Lung (tissue), 11 donors: ENCODE measurements at regions not wholly inside any gene's neighbourhood (a gene's known extent, or its start where the extent isn't known, plus 50 kb on each side); places are given as distances from the start of the nearest gene placed in this dataset.
"Not testable (repeated sequence)": the region's sequence is repeated elsewhere in the genome, so short reads cannot be mapped to it uniquely, and the experiment has no call there.

Experiments used
- ATAC-seq: fragments of 200-7000 bp; cut with Tn5 transposase; one replicate; pipeline ENCODE4 v1.9.1; 2020; ENCODE audit warnings: moderate number of reproducible peaks; ENCODE audit not compliant: insufficient read depth, low FRiP score
- DNase-seq, 3 donors: peaks; one replicate each; pipeline ENCODE4 v3.0.0-alpha.2; 2013 to 2017
- H3K27ac ChIP-seq, 2 donors: one replicate each; pipeline ENCODE4 v1.5.1; 2013; ENCODE audit warnings: mild to moderate bottlenecking in 2 of 2, moderate library complexity in 2 of 2, control low read depth in 1 of 2, inconsistent platforms in 1 of 2, low read depth in 1 of 2, low read length in 1 of 2
- H3K27me3 ChIP-seq, 3 donors: one replicate each; pipeline ENCODE4 v1.5.1; 2013; ENCODE audit warnings: low read length in 2 of 3; ENCODE audit not compliant: control insufficient read depth in 3 of 3, insufficient read depth in 3 of 3
- H3K36me3 ChIP-seq, 4 donors: one replicate each; pipeline ENCODE4 v1.5.1; 2013; ENCODE audit warnings: low read length in 4 of 4, mild to moderate bottlenecking in 1 of 4, moderate library complexity in 1 of 4; ENCODE audit not compliant: control insufficient read depth in 4 of 4, insufficient read depth in 4 of 4
- H3K4me1 ChIP-seq, 5 donors: one replicate each; pipeline ENCODE4 v1.5.1; 2013; ENCODE audit warnings: low read length in 5 of 5, mild to moderate bottlenecking in 2 of 5, moderate library complexity in 1 of 5; ENCODE audit not compliant: control insufficient read depth in 5 of 5, insufficient read depth in 5 of 5
- H3K4me3 ChIP-seq: one replicate; pipeline ENCODE4 v1.5.1; 2013; ENCODE audit warnings: mild to moderate bottlenecking, control low read depth, moderate library complexity
- H3K9ac ChIP-seq, 2 donors: one replicate each; pipeline ENCODE4 v1.5.1; 2013; ENCODE audit warnings: low read length in 2 of 2, control low read depth in 1 of 2; ENCODE audit not compliant: insufficient read depth in 1 of 2
- H3K9me3 ChIP-seq, 4 donors: one replicate each; pipeline ENCODE4 v1.5.1; 2013; ENCODE audit warnings: low read length in 3 of 4, mild to moderate bottlenecking in 1 of 4, moderate library complexity in 1 of 4; ENCODE audit not compliant: control insufficient read depth in 4 of 4, insufficient read depth in 3 of 4
- WGBS, 2 donors: extraction: QIAGEN DNeasy Blood & Tissue Kit; methylation state at CpG; one replicate each; pipeline ENCODE4 v1.1.7; 2013; 5-methylcytosine and 5-hydroxymethylcytosine counted together
- TF ChIP-seq, protein P1 (sequence below): IDR thresholded peaks from 2 replicates; pipeline ENCODE4 v1.5.1; 2012; ENCODE audit warnings: mild to moderate bottlenecking; ENCODE audit errors: control extremely low read depth, extremely low read depth
- donor health status: control.
- donor health status: control.
- donor health status: Bipolar disorder and iron deficiency.
- donor health status: healthy.
- donor health status: DM: yes; HTN: yes; CAD: no.

DNA sequence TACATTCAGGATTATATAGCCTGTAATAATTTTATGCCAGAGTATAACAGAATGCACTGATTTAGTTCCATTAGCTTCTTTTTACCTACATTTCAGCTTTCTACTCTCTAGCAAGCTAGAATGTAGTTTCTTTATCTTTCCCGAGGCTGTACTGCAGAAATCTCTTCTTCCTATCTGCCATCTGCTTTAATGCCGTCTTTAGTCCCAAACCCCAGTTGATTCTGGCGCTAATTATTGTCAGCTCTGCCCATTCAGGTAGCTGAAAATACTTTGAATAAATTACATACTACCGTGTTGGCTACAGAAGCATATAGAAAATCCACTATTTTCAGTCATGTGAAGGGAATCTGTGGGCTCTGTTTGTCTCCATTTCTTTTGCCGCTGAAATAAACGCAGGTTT, 706.7 kb downstream of the NTRK3 start:
- DNase-seq, result no peak
- Histone ChIP-seq H3K27ac (no peak overlapping the region), H3K9me3 (no peaks in the 10 kb centered on the region), H3K9ac (no peak overlapping the region), H3K4me3 (no peak overlapping the region), H3K36me3 (no peaks in the 10 kb centered on the region), H3K4me1 (no peaks in the 10 kb centered on the region), H3K27me3 (no peaks in the 10 kb centered on the region)
- WGBS, 2 donors, result 84 to 85% methylated on average over 6 of the region's 6 CpGs
- ATAC-seq, result no peak
- TF ChIP-seq, protein P1, sequence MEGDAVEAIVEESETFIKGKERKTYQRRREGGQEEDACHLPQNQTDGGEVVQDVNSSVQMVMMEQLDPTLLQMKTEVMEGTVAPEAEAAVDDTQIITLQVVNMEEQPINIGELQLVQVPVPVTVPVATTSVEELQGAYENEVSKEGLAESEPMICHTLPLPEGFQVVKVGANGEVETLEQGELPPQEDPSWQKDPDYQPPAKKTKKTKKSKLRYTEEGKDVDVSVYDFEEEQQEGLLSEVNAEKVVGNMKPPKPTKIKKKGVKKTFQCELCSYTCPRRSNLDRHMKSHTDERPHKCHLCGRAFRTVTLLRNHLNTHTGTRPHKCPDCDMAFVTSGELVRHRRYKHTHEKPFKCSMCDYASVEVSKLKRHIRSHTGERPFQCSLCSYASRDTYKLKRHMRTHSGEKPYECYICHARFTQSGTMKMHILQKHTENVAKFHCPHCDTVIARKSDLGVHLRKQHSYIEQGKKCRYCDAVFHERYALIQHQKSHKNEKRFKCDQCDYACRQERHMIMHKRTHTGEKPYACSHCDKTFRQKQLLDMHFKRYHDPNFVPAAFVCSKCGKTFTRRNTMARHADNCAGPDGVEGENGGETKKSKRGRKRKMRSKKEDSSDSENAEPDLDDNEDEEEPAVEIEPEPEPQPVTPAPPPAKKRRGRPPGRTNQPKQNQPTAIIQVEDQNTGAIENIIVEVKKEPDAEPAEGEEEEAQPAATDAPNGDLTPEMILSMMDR, result no peak

DNA sequence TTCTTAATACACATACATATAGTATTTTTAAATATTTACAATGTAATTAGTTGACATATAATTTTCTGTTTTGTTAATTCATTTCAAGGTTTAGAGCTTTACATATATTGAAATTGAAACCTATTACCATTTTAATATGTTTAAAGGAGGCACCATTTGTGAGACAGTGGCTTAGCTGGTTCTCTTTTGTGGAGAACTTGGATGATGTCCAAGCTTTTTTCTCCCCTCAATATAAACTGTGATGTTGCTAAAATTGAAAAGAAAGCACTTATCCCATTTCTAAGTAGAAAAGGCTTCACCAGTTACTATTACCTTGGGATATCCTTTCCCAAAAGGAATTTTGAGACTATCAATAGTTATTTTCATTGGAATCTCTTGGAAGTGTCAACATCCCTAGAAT, 707.2 kb downstream of the NTRK3 start:
- H3K27me3 ChIP-seq, result no peaks in the 10 kb centered on the region
- no peak overlapping the region for H3K27ac ChIP-seq
- no peak overlapping the region for H3K9ac ChIP-seq
- TF ChIP-seq, protein P1, result no peak
- no peaks in the 10 kb centered on the region for H3K36me3 ChIP-seq
- H3K4me3 ChIP-seq, result no peak overlapping the region
- H3K9me3 ChIP-seq, result no peaks in the 10 kb centered on the region
- DNase-seq, result peak in 2 of 3 donors; percentile 57 to 85
- no peaks in the 10 kb centered on the region for H3K4me1 ChIP-seq
- no peak for ATAC-seq

DNA sequence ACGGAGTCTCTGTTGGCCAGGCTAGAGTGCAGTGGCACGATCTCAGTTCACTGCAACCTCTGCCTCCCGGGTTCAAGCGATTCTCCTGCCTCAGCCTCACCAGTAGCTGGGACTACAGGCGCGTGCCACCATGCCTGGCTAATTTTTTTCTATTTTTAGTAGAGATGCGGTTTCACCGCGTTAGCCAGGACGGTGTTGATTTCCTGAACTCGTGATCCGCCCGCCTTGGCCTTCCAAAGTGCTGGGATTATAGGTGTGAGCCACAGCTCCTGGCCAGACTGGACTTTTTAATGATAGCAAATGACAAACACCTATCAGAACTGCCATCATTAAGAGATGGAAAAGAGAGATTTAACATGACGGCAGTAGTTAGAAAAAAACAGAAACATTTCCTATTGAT, 707.9 kb downstream of the NTRK3 start:
- H3K27ac ChIP-seq, H3K36me3 ChIP-seq, DNase-seq, H3K4me1 ChIP-seq, H3K9me3 ChIP-seq, H3K4me3 ChIP-seq, ATAC-seq, H3K9ac ChIP-seq, H3K27me3 ChIP-seq: not testable (repeated sequence)
- WGBS, 2 donors, result 92 to 95% methylated on average over 13 to 14 of the region's 14 CpGs

DNA sequence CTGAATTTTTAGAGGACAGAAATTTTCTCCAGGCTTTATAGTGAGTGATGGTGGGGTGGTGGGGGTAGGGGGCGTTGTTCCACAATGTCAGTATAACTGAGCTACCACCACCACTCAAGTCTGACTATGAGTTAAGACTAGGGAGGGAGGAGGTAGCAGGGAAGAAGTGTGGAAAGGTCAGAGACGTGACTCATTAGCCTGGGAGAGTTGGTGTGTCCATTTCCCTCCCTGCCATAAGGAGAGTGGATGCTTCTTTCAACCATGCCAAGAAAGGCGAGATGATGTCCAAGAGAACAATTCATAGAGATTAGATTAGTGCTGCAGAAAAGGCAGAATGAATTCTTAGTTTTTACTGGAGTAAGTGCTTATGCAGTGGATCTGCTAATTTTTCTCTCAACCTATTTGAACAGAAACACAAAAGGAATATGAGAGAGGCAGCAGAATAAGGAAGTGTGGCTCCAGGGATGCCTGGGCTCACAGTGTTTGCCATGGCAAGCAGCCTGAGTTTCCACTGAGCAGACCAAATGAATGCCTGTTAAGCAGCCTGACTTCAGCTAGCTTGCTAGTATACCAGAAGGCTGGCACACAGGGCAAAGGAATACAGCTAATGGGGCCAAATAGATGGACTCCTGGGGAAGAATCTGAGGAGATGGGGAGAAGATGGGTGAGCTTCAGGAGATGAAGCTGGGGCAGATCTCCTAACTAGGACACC, 708.9 kb downstream of the NTRK3 start:
- H3K9me3 ChIP-seq, result no peaks in the 10 kb centered on the region
- H3K36me3 ChIP-seq, result no peaks in the 10 kb centered on the region
- no peak for ATAC-seq
- TF ChIP-seq, protein P1, result no peak
- DNase-seq, result no peak
- H3K27ac ChIP-seq, result no peak overlapping the region
- H3K4me1 ChIP-seq, result no peaks in the 10 kb centered on the region
- no peak overlapping the region for H3K9ac ChIP-seq
- no peak overlapping the region for H3K4me3 ChIP-seq
- H3K27me3 ChIP-seq, result no peaks in the 10 kb centered on the region
- WGBS, 2 donors, result 67 to 83% methylated on average over 3 of the region's 3 CpGs
